HEK293T (cell line): ENCODE measurements at regions not wholly inside any gene's neighbourhood (a gene's known extent, or its start where the extent isn't known, plus 50 kb on each side); places are given as distances from the start of the nearest gene placed in this dataset.

ENCODE experiments used
- CTCF ChIA-PET: fragments of 350-600 bp; formaldehyde crosslinking; extraction: SDS; loops from one replicate; lab custom pipeline; 2021; ENCODE audit warnings: antibody characterized with exemption, inconsistent platforms; lab: Yijun Ruan, JAX
- POLR2A ChIA-PET: fragments of 350-600 bp; formaldehyde crosslinking; extraction: SDS; loops from one replicate; lab custom pipeline; 2020; ENCODE audit warnings: antibody characterized with exemption, inconsistent platforms; lab: Yijun Ruan, JAX
- DNase-seq: peaks from one replicate; pipeline ENCODE4 v3.0.0; 2012; ENCODE audit warnings: mixed read lengths; ENCODE audit errors: extremely low spot score
- ARNT ChIP-seq: fragments of 450-650 bp; IDR thresholded peaks from 2 replicates; pipeline ENCODE4 v1.6.1; 2017; ENCODE audit warnings: mild to moderate bottlenecking
- BHLHE40 ChIP-seq: fragments of 450-650 bp; IDR thresholded peaks from 2 replicates; pipeline ENCODE4 v1.6.1; 2016; ENCODE audit warnings: mild to moderate bottlenecking, moderate library complexity, borderline replicate concordance
- CTBP1 ChIP-seq: fragments of 450-650 bp; IDR thresholded peaks from 2 replicates; pipeline ENCODE4 v1.6.1; 2016; ENCODE audit warnings: borderline replicate concordance
- ELF4 ChIP-seq: fragments of 450-650 bp; IDR thresholded peaks from 2 replicates; pipeline ENCODE4 v1.6.1; 2017; ENCODE audit warnings: antibody characterized with exemption
- FOXA1 ChIP-seq: fragments of 450-650 bp; IDR thresholded peaks from 2 replicates; pipeline ENCODE4 v1.6.1; 2016; ENCODE audit warnings: mild to moderate bottlenecking
- FOXK2 ChIP-seq: fragments of 450-650 bp; IDR thresholded peaks from 2 replicates; pipeline ENCODE4 v1.6.1; 2016; ENCODE audit warnings: mild to moderate bottlenecking
- FOXM1 ChIP-seq: fragments of 450-650 bp; IDR thresholded peaks from 2 replicates; pipeline ENCODE4 v1.6.1; 2017; ENCODE audit warnings: mild to moderate bottlenecking, borderline replicate concordance
- HDGF ChIP-seq: fragments of 450-650 bp; IDR thresholded peaks from 2 replicates; pipeline ENCODE4 v1.6.1; 2017; ENCODE audit warnings: antibody characterized with exemption, borderline replicate concordance
- L3MBTL2 ChIP-seq: fragments of 450-650 bp; conservative IDR thresholded peaks from 2 replicates; pipeline ENCODE4 v1.6.1; 2016; ENCODE audit warnings: mild to moderate bottlenecking
- LEF1 ChIP-seq: fragments of 450-650 bp; IDR thresholded peaks from 2 replicates; pipeline ENCODE4 v1.6.1; 2017; ENCODE audit warnings: mild to moderate bottlenecking, borderline replicate concordance
- NFRKB ChIP-seq: fragments of 450-650 bp; IDR thresholded peaks from 2 replicates; pipeline ENCODE4 v1.6.1; 2016; ENCODE audit warnings: mild to moderate bottlenecking, moderate library complexity
- SP1 ChIP-seq: fragments of 450-650 bp; IDR thresholded peaks from 2 replicates; pipeline ENCODE4 v1.6.1; 2017
- SUZ12 ChIP-seq: fragments of 450-650 bp; IDR thresholded peaks from 2 replicates; pipeline ENCODE4 v1.6.1; 2016; ENCODE audit warnings: mild to moderate bottlenecking
- TARDBP ChIP-seq: fragments of 450-650 bp; IDR thresholded peaks from 2 replicates; pipeline ENCODE4 v1.6.1; 2016
- ZNF384 ChIP-seq: fragments of 450-650 bp; IDR thresholded peaks from 2 replicates; pipeline ENCODE4 v1.6.1; 2016
- TF ChIP-seq, protein P1 (sequence below): fragments of 450-650 bp; IDR thresholded peaks from 2 replicates; pipeline ENCODE4 v1.6.1; 2016

DNA sequence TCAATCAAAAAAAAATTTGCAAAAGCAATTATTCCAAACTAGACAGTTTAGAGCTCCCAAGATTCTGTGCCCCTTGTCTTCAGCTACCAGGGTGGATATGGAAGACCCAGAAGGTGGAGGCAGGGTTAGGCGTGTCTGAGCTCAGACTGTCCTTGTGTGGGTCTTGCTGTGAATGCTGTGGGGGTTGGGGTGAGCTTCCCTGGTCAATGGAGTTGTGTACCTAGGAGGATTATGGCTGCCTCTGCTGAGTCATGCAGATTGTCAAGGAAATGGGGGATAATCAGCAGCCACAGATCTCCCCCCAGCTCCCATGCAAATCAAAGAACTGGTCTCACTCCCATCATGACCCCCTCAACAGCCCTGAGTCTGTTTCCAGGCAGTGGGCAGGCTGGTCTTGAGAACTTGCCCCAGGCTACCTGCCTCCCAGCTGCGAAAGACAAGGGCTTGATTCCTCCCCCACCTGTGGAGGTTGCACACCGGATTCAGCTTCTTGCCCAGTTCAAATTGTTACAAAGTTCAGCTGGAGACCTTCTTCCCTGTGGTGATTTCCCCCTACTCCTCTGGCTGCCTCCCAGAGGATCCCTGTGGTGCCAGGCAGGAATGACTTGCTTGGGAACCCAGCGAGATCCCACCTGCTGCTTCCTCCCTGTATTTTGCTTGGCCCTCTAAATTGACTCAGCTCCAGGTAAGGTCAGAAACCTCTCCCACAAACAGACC is 77.0 kb downstream of the RAD51AP2 start:
- CTCF ChIA-PET = no interaction called here
- POLR2A ChIA-PET = no interaction called here
- TF ChIP-seq FOXM1 (no peak), ELF4 (no peak), L3MBTL2 (no peak)
- no peak for DNase-seq

DNA sequence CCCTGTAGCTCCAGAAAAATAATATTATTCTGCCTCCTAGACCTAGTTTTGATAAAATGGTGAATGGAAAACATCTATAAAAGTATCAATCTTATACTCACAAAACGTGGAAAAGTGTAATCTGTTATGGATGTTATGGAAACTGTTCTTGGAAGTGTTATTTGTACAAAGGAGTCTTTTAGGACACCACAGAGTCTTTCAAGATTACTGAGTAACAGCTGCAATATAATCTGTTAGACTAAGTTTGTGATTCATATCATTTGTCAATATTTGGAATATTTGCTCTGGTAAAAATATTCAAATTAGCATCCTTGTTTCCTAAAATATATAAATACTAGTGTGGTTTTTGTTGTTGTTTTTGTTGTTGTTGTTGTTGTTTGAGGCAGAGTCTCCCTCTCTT is 87.9 kb downstream of the RAD51AP2 start:
- CTCF ChIA-PET = no interaction called here
- DNase-seq = no peak
- POLR2A ChIA-PET = no interaction called here
- no peak for TF ChIP-seq ZNF384
- TF ChIP-seq FOXA1 = no peak
- TF ChIP-seq SP1 = no peak
- no peak for TF ChIP-seq BHLHE40
- TF ChIP-seq FOXK2 = no peak
- no peak for TF ChIP-seq FOXM1
- no peak for TF ChIP-seq TARDBP
- no peak for TF ChIP-seq CTBP1
- TF ChIP-seq HDGF = no peak
- TF ChIP-seq, protein P1, sequence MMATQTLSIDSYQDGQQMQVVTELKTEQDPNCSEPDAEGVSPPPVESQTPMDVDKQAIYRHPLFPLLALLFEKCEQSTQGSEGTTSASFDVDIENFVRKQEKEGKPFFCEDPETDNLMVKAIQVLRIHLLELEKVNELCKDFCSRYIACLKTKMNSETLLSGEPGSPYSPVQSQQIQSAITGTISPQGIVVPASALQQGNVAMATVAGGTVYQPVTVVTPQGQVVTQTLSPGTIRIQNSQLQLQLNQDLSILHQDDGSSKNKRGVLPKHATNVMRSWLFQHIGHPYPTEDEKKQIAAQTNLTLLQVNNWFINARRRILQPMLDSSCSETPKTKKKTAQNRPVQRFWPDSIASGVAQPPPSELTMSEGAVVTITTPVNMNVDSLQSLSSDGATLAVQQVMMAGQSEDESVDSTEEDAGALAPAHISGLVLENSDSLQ = no peak
- TF ChIP-seq ARNT = no peak
- no peak for TF ChIP-seq LEF1
- TF ChIP-seq ELF4 = no peak
- no peak for TF ChIP-seq SUZ12
- no peak for TF ChIP-seq NFRKB
- TF ChIP-seq L3MBTL2 = no peak

DNA sequence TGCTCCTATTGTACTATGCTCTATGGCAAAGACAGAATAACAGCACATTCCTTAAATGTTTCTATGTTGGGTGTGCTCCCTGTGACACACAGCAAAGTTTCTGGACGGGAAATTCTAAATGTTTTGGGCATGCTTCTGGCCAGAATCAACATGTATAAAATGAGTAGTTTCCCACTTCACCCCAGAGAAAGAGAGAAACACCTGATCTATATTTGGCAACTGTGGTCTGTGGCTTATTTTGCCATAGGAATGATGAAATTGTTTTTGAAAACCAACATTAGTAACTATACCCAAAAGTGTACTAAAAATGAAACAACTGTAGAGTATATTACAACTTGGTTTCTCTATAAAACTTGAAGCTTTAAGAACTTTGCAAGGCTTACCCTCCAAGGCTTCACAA is 89.1 kb downstream of the RAD51AP2 start:
- no peak for TF ChIP-seq FOXA1
- TF ChIP-seq NFRKB = no peak
- no peak for TF ChIP-seq FOXM1
- no peak for TF ChIP-seq TARDBP
- TF ChIP-seq FOXK2 = no peak
- no peak for TF ChIP-seq ELF4
- no peak for TF ChIP-seq SP1
- TF ChIP-seq BHLHE40 = no peak
- TF ChIP-seq HDGF = no peak
- no peak for TF ChIP-seq CTBP1
- no peak for TF ChIP-seq L3MBTL2
- TF ChIP-seq ZNF384 = no peak
- TF ChIP-seq, protein P1 = no peak
- no peak for TF ChIP-seq ARNT
- ChIA-PET CTCF (no interaction called here), POLR2A (no interaction called here)
- DNase-seq = no peak

DNA sequence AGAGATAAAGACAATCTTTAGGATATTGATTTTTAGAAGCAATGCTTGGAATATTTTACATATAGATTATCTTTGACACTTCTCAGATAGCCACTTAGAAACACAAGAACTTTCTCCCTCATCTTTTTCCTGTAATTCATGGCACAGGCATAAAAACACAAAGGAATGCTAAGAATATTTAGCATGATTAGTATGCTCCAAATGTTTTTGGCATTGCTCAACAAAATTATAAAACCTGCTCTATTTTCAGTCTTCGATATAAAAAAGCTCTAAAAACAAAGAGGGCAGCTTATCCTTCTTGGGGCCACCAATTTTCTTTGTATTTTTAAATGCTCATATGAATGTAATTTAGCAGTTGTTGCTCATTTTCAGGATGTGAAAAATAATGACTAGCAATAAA is 90.8 kb downstream of the RAD51AP2 start:
- TF ChIP-seq NFRKB = no peak
- TF ChIP-seq FOXA1 = no peak
- TF ChIP-seq BHLHE40 = no peak
- no peak for TF ChIP-seq TARDBP
- TF ChIP-seq L3MBTL2 = no peak
- no peak for TF ChIP-seq LEF1
- no peak for TF ChIP-seq SP1
- TF ChIP-seq ARNT = no peak
- no peak for TF ChIP-seq ELF4
- no peak for DNase-seq
- ChIA-PET CTCF (no interaction called here), POLR2A (no interaction called here)

DNA sequence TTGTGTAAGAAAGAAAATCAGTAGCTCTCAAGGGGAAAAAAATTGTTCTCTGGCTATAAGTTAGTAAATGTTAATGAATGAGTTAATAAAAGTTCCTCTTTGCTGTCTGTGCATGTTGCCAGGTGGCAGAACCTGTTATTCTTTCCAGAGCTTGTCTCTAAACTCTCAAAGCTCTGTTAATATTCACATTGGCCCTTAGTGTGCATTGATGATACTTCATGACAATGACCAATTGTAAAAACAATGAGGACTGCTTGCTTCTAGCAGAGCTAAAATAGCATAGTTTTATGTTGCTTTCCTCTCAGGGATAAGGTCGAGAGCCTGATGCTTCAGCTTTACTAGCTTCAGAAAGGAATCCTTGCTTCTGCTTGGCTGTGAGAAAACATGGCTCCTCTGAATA is 91.5 kb downstream of the RAD51AP2 start:
- TF ChIP-seq NFRKB (no peak), HDGF (no peak), FOXK2 (no peak), CTBP1 (no peak), L3MBTL2 (no peak), SP1 (no peak), BHLHE40 (no peak), SUZ12 (no peak), FOXM1 (no peak), LEF1 (no peak), ARNT (no peak), FOXA1 (no peak), ELF4 (no peak), TARDBP (no peak), ZNF384 (no peak)
- TF ChIP-seq, protein P1 = no peak
- ChIA-PET POLR2A (no interaction called here), CTCF (no interaction called here)
- no peak for DNase-seq

- ChIA-PET POLR2A (no interaction called here), CTCF (no interaction called here)
- no peak for TF ChIP-seq ZNF384
- DNase-seq = no peak
Observed at GRCh38 chr2:17422061-17422460, 96.2 kb downstream of the RAD51AP2 start.
